Stimulated activated CD4-positive, alpha-beta T cell treated with anti-CD3 and anti-CD28 coated beads, Interleukin-4, amount 100 ng/mL, for 24 hours (primary cell): ENCODE measurements at regions not wholly inside any gene's neighbourhood (a gene's known extent, or its start where the extent isn't known, plus 50 kb on each side); places are given as distances from the start of the nearest gene placed in this dataset.
"Not testable (repeated sequence)": the region's sequence is repeated elsewhere in the genome, so short reads cannot be mapped to it uniquely, and the experiment has no call there.

Source experiments
- DNase-seq: peaks from one replicate; pipeline ENCODE4 v3.0.0-alpha.2; 2020

DNA sequence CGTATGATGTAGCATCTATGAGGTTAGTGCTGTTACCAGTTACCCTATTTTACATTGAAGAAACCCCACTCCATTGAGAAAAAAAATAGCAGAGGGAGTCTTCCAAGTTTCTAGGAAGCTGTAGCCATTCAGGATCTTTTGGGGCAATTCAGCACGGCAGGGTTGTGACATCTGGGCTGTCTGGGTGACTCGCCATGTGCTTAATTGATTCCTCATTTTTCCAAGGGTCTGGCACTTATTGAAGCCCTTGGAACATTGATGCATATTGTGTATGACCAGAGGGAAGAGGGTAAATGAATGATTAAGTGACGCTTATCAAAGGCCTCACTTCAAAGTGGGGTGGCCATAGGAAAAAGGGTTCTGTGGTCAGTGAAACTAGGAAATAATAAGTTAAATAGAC, 248.7 kb downstream of the ARHGAP12 start:
- no peak for DNase-seq

GRCh38 chr10:31678575-31679516, 249.8 kb downstream of the ARHGAP12 start:
- DNase-seq, result no peak

DNA sequence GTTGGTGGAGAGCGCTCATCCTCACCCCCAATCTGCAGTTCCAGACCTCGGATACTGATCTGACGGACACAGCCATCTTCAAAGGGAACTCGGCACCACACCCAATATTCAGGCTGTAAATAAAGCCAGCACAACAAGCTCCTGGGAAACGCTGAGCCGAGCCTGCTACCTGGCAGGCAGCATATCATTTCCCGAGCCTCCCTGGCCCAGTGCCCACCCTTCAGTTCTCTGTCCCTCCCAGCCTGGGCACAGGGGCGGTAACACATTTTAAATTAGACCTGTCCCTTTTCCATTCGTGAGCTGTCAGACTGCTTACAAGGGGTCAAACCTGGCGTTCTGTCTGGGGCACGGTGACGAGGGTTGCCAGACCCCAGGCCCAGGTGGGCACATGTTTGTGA, 250.5 kb downstream of the ARHGAP12 start:
- DNase-seq, result no peak

GRCh38 chr10:31677195-31678138, 251.2 kb downstream of the ARHGAP12 start:
- no peak for DNase-seq

- DNase-seq, result no peak
These were observed 252.9 kb downstream of the ARHGAP12 start for GRCh38 chr10:31675726-31676125.

- no peak for DNase-seq
These were observed 259.3 kb downstream of the ARHGAP12 start for GRCh38 chr10:31669357-31669756.

DNA sequence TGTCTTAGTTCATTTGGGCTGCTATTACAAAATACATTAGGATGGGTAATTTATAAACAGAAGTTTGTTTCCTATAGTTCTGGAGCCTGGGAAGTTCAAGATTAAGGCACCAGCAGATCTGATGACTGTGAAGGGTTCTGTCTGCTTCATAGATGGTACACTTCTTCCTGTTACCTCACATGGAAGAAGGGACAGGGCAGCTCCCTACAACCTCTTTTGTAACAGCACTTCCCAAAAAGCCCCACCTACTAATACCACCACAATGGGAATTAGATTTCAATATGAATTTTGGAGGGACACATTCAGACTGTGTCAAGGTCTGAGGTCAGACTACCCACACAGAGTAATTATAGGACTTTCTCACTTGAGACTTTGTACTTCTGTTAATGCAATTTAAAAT, 260.3 kb downstream of the ARHGAP12 start:
- no peak for DNase-seq

GRCh38 chr10:31665764-31666279, 262.8 kb downstream of the ARHGAP12 start:
- not testable (repeated sequence) for DNase-seq

DNA sequence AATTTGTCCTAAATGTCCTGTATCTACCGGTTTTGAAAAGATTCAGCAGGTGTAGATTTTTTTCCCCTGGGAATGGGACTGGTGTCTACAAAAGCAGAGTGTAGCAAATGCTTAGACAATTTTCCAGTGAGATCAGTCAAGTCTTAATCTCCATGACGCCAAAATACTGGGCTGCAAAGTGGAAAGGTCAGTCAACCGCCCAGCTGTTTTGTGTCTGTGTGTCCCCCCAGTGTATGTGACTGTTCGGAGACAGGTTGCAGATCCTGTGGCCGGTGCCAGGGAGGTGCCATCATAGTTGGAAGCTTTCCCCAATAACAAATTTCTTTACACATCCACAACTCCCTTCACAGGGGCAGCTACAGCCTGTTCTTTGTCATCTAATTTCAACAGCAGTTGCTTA, 263.8 kb downstream of the ARHGAP12 start:
- no peak for DNase-seq

DNA sequence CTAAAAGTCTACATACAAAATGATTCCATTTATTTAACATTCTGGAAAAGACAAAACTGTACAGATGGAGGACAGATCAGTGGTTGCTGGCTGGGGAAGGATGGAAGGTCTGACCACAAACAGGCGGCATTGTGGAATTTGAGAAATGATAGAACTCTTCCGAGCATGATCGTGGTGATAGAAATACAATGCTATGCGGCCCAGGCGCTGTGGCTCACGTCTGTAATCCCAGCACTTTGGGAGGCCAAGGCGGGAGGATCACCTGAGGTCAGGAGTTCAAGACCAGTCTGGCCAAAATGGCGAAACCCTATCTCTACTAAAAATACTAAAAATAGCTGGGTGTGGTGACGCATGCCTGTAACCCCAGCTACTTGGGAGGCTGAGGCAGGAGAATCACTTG, 264.6 kb downstream of the ARHGAP12 start:
- not testable (repeated sequence) for DNase-seq

DNA sequence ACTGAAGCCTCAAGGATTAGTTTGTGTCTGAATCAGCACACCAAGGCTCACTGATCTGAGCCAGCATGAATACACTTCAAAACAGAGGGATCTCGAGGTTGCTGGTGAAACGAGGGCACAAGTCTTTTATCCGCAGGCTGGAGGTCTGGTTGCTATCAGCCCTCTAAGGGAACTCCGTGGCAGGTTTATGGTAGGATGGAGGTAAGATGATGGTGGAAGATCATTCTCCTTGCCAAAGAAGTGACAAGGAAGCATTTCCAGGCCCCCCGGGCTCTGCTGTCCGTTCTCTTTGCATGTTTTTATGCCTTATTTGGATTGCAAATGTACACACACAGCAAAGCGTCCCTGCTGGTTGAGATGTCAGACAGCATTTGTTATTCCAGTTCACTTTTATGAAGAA, 268.3 kb downstream of the ARHGAP12 start:
- no peak for DNase-seq

DNA sequence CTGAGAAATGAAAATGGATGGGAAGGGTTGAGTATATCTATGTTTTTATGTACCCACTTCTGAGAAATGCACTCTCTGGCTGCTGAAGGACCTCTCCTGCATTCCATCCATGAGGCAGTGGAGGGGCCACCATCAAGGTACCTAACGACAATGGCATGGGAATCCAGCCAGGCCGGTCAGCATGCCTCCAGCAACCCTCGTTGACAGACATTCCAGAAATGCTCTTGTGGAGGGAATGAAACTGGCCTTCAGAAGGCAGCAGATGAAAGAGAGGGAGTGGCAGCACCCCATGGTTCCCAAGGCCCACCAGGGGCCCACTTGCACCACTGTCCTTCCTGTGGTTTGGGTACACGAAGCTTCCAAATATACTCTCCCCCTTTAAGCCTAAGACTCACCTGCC, 269.0 kb downstream of the ARHGAP12 start:
- no peak for DNase-seq

DNA sequence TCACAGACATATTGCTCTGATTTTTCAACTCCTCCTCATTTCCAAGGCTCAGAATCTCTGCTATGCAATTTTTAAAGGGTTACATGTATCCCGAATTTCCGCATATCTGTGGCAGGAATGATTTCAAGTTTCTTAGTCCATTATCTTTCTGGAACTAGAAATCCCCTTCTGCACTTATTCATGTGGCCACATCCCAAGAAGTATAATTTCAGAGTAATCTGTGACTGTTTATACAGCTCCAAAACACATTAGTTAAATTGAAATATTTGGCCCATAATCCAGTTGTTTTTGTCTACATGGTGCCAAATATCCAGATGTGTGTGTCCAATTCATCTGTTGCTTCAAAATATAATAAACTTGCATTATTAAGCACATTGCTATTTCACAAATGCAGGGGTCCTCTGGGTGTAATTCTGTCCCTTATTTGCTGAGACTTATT, 271.2 kb downstream of the ARHGAP12 start:
- no peak for DNase-seq

DNA sequence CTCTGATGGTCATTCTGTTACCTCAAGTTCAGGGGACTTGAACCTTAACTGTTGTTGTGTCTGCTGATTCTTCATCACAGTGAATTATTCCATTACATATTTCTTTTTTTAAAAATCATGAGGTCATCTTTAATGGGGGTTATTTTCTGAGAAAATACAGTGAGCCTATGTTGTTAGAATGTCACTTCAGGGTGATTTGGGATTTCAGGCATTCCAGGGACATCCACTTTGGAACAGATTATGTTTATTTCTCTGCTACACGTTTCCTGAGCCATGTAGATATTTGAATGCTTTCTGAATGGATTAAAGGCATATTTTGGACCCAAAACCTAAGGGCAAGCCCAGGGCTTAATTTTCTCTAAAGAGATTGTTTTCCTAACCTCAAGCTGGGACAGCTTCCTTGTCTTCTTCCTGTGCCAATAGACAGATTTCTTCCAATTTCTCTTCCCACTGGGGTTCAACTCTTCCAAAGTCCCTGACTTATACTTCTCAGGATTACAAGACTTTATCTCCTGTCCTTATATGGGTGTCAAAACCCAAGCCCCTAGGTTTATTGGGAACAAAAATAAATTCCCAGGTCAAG, 271.7 kb downstream of the ARHGAP12 start:
- DNase-seq, result no peak

GRCh38 chr10:31652038-31652437, 276.6 kb downstream of the ARHGAP12 start:
- no peak for DNase-seq

DNA sequence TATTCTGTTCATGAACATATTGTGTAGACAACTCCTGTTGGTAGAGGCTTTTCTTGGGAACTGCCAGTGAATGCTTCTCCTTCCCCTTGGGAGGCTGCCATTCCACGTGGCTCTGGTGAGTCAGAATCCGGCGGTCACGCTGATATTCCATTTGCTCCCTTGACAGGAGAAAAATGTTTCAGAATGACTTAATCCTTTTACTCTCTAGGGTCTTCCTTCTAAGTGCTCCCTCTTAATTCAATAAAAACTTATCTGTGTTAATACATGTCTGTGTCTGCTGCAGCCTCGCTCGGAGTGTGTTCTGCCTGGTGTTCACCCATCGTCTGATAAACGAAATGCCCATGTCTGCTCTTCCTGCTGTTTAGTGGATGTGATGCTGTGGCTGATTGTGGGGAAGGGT, 278.6 kb downstream of the ARHGAP12 start:
- DNase-seq, result no peak

GRCh38 chr10:31648966-31649365, 279.7 kb downstream of the ARHGAP12 start:
- DNase-seq, result no peak

DNA sequence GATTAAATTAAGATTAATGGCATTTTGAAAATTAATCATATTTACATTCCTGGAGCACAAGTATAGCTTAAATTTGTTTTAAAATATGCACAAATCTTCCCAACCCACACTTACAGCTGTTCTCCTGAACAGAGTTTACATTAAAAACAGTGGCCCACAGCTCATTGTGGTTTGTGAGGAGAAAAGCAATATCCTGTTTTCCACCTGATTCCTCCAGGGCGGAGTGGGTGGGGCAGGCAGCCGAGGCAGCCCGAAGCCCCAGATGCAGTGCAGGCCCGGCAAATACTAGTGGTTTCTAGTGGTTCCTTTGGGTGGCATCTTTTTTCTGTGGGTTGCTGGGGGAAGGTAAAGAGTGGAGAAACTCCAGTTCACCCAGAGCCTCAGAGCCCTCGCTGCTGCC, 280.8 kb downstream of the ARHGAP12 start:
- DNase-seq, result no peak

DNA sequence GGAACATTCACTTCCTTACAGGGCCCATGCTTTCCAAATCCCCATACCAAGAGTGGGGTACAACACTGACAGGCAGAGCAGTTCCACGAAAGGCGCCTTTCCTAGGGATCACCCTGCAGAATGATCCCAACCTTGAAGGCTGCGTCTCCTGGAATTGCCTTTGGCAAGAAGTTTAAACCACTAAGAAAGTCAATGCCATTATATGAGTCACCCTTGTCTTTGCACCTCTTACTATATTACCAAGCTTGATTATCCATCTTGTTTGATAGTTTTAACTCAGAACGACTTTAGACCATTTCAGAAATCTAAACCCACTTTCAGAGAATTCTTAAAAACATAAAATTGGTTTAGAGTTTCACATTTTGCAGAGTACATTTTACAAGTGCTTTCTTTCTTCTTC, 282.1 kb downstream of the ARHGAP12 start:
- no peak for DNase-seq

- no peak for DNase-seq
These were observed 282.8 kb downstream of the ARHGAP12 start for GRCh38 chr10:31645786-31646185.

DNA sequence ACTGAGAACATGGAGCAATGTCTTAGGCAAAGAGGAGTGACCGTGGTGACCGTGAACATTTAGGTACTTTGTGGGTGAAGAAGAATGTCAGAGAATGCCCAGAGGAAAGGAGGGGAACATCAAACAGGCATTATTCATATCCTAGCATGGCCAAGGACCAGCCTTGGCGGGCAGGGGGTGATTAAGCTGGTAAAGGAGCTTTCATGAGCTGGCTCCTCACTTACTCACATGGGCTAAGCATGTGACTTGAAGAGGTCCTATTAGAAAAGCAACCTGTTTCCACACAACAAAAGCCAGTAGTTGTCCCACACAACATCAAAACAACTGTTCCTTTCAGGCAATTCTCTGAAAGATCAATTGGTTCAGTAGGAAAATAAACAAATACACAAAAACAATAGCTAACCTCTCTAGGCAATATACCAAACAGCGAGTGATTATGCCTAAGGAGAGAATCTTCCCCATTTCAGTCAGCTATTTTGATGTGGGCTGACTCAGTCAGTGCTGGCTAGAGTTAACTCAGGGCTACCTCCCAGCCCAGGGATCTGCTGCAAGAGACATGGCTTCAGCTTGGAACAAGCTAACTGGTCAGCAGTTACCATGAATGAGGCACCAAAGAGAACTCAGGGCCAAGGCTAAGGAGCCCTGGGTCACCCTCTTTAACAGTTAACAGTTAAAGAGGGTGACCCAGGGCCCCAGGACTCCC, 283.5 kb downstream of the ARHGAP12 start:
- DNase-seq, result no peak

- DNase-seq, result no peak
These were observed 286.4 kb downstream of the ARHGAP12 start for GRCh38 chr10:31642281-31642680.
